IMR-90 (cell line): ENCODE measurements at regions not wholly inside any gene's neighbourhood (a gene's known extent, or its start where the extent isn't known, plus 50 kb on each side); places are given as distances from the start of the nearest gene placed in this dataset.

Experiments
- ATAC-seq: fragments of 200-7000 bp; cut with Tn5 transposase; 2 replicates; pipeline ENCODE4 v1.9.1; 2020; ENCODE audit warnings: low read depth, mild to moderate bottlenecking, moderate library complexity
- BruUV-seq: library from RNA; stranded (reverse); fragments of 400-500 nt; replicated peaks from 2 replicates; lab custom pipeline; 2021; lab: Mats Ljungman, UMichigan
- CTCF ChIA-PET: fragments of 300-600 bp; formaldehyde crosslinking; extraction: SDS; loops from one replicate; lab custom pipeline; 2021; ENCODE audit warnings: antibody characterized with exemption; lab: Yijun Ruan, JAX
- POLR2A ChIA-PET: fragments of 300-600 bp; sonication (Branson Sonifier 250); formaldehyde crosslinking; loops from one replicate; lab custom pipeline; 2022; ENCODE audit warnings: antibody characterized with exemption; ENCODE audit not compliant: unreplicated experiment; lab: Charles Lee
- DNase-seq: peaks from one replicate; pipeline ENCODE4 v3.0.0; 2013
- H2AFZ ChIP-seq: replicated peaks from 2 replicates; pipeline ENCODE3; 2013; ENCODE audit warnings: low read length, mild to moderate bottlenecking; ENCODE audit not compliant: poor library complexity
- H2AK5ac ChIP-seq: 2 replicates; pipeline ENCODE4 v1.6.1; 2013; ENCODE audit warnings: low read depth, low read length, inconsistent platforms
- H2AK9ac ChIP-seq: replicated peaks from 2 replicates; pipeline ENCODE3; 2013; ENCODE audit warnings: mild to moderate bottlenecking, low read depth, low read length, moderate library complexity; ENCODE audit not compliant: poor library complexity
- H2BK120ac ChIP-seq: 2 replicates; pipeline ENCODE4 v1.6.1; 2013; ENCODE audit warnings: low read depth, low read length, inconsistent platforms
- H2BK15ac ChIP-seq: 3 replicates; pipeline ENCODE4 v1.6.1; 2013; ENCODE audit warnings: low read depth, low read length, inconsistent platforms
- H2BK20ac ChIP-seq: 2 replicates; pipeline ENCODE4 v1.6.1; 2013; ENCODE audit warnings: low read depth, mild to moderate bottlenecking, inconsistent platforms, low read length, moderate library complexity
- H2BK5ac ChIP-seq: 2 replicates; pipeline ENCODE4 v1.6.1; 2013; ENCODE audit warnings: mild to moderate bottlenecking, low read depth, low read length, inconsistent platforms; ENCODE audit not compliant: poor library complexity, severe bottlenecking
- H3K14ac ChIP-seq: replicated peaks from 2 replicates; pipeline ENCODE4 v1.6.1; 2013; ENCODE audit warnings: low read depth, low read length, inconsistent platforms
- H3K18ac ChIP-seq: 2 replicates; pipeline ENCODE4 v1.6.1; 2013; ENCODE audit warnings: low read depth, low read length, control low read depth
- H3K23ac ChIP-seq: 2 replicates; pipeline ENCODE4 v1.6.1; 2013; ENCODE audit warnings: low read depth, low read length, inconsistent platforms
- H3K27ac ChIP-seq: 2 replicates; pipeline ENCODE4 v1.5.1; 2013; ENCODE audit warnings: mild to moderate bottlenecking, control low read depth, low read length; ENCODE audit not compliant: insufficient read depth
- H3K27me3 ChIP-seq: 2 replicates; pipeline ENCODE4 v1.6.1; 2013; ENCODE audit warnings: low read length; ENCODE audit not compliant: control insufficient read depth, insufficient read depth
- H3K36me3 ChIP-seq: 2 replicates; pipeline ENCODE4 v1.6.1; 2013; ENCODE audit warnings: low read length, mixed read lengths; ENCODE audit not compliant: control insufficient read depth, insufficient read depth
- H3K4ac ChIP-seq: 2 replicates; pipeline ENCODE4 v1.6.1; 2013; ENCODE audit warnings: low read depth, low read length, inconsistent platforms
- H3K4me1 ChIP-seq: 2 replicates; pipeline ENCODE4 v1.6.1; 2013; ENCODE audit warnings: low read length, mixed read lengths; ENCODE audit not compliant: control insufficient read depth, insufficient read depth
- H3K4me2 ChIP-seq: 2 replicates; pipeline ENCODE4 v1.6.1; 2013; ENCODE audit warnings: low read depth, mild to moderate bottlenecking, control low read depth, low read length, moderate library complexity
- H3K4me3 ChIP-seq: 2 replicates; pipeline ENCODE4 v1.5.1; 2013; ENCODE audit warnings: low read depth, mild to moderate bottlenecking, control low read depth, low read length, moderate library complexity; ENCODE audit not compliant: insufficient read depth
- H3K56ac ChIP-seq: 2 replicates; pipeline ENCODE4 v1.6.1; 2013; ENCODE audit warnings: low read length, inconsistent platforms; ENCODE audit not compliant: insufficient read depth; ENCODE audit errors: extremely low read depth
- H3K79me1 ChIP-seq, 2 experiments: 2 replicates each; pipeline ENCODE4 v1.6.1; 2013; ENCODE audit warnings: low read length in 2 of 2, inconsistent platforms in 1 of 2, low read depth in 1 of 2
- H3K9ac ChIP-seq: 2 replicates; pipeline ENCODE4 v1.6.1; 2013; ENCODE audit warnings: low read depth, low read length, control low read depth
- H3K9me1 ChIP-seq: 2 replicates; pipeline ENCODE4 v1.6.1; 2013; ENCODE audit warnings: low read length, inconsistent platforms; ENCODE audit not compliant: insufficient read depth
- H3K9me3 ChIP-seq: 2 replicates; pipeline ENCODE4 v1.6.1; 2013; ENCODE audit warnings: low read length; ENCODE audit not compliant: control insufficient read depth, insufficient read depth
- H4K20me1 ChIP-seq: 2 replicates; pipeline ENCODE4 v1.6.1; 2013; ENCODE audit warnings: low read length, inconsistent platforms; ENCODE audit not compliant: insufficient read depth
- H4K5ac ChIP-seq: 2 replicates; pipeline ENCODE4 v1.6.1; 2013; ENCODE audit warnings: mild to moderate bottlenecking, low read depth, low read length, control low read depth
- H4K8ac ChIP-seq, 2 experiments: 2 replicates each; pipeline ENCODE4 v1.6.1; 2013; ENCODE audit warnings: low read depth in 2 of 2, low read length in 2 of 2, control low read depth in 1 of 2, inconsistent platforms in 1 of 2
- H4K91ac ChIP-seq: 2 replicates; pipeline ENCODE4 v1.6.1; 2013; ENCODE audit warnings: low read depth, low read length, inconsistent platforms; ENCODE audit not compliant: insufficient read depth
- BHLHE40 ChIP-seq: fragments of 150-350 bp; IDR thresholded peaks from 2 replicates; pipeline ENCODE4 v1.6.1; 2016; ENCODE audit warnings: mild to moderate bottlenecking, low read depth, low read length
- NFE2L2 ChIP-seq: fragments of 150-350 bp; IDR thresholded peaks from 2 replicates; pipeline ENCODE4 v1.6.1; 2016; ENCODE audit warnings: low read depth, mild to moderate bottlenecking, low read length
- SMC3 ChIP-seq: fragments of 150-350 bp; IDR thresholded peaks from 2 replicates; pipeline ENCODE4 v1.6.1; 2016; ENCODE audit warnings: low read depth, mild to moderate bottlenecking, antibody characterized with exemption, low read length, moderate library complexity
- dilution Hi-C: fragments of 300-500 bp; cut with HindIII; formaldehyde crosslinking; loops from one replicate; pipeline ENCODE4 v1.14.3; 2018; ENCODE audit warnings: low sequenced_read_pairs; ENCODE audit not compliant: unreplicated experiment
- in situ Hi-C: fragments of 300-500 bp; cut with MboI; formaldehyde crosslinking; loops from 3 replicates; pipeline ENCODE4 v1.14.3; 2019; ENCODE audit warnings: low sequenced_read_pairs, inconsistent platforms, mixed read lengths
- intact Hi-C: fragments of 100-400 bp; cut with micrococcal nuclease; formaldehyde crosslinking; loops from 2 replicates; pipeline ENCODE4 v1.10.0; 2022
- TF ChIP-seq, protein P1 (sequence below): fragments of 150-350 bp; IDR thresholded peaks from 2 replicates; pipeline ENCODE4 v1.6.1; 2017; ENCODE audit warnings: mild to moderate bottlenecking, antibody characterized with exemption, low read length, low read depth

- H3K56ac ChIP-seq: no peak overlapping the region
- TF ChIP-seq BHLHE40 (no peak), NFE2L2 (no peak), SMC3 (no peak)
- TF ChIP-seq, protein P1, sequence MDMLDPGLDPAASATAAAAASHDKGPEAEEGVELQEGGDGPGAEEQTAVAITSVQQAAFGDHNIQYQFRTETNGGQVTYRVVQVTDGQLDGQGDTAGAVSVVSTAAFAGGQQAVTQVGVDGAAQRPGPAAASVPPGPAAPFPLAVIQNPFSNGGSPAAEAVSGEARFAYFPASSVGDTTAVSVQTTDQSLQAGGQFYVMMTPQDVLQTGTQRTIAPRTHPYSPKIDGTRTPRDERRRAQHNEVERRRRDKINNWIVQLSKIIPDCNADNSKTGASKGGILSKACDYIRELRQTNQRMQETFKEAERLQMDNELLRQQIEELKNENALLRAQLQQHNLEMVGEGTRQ: no peak
- in situ Hi-C loops: no loop called here
- DNase-seq: no peak
- BruUV-seq: no TSS peak
- no peaks in the 10 kb centered on the region for H3K9me3 ChIP-seq
- no peak overlapping the region for H3K4ac ChIP-seq
- H3K9ac ChIP-seq: no peak overlapping the region
- CTCF ChIA-PET: no interaction called here
- no peak overlapping the region for H2AFZ ChIP-seq
- no peaks in the 10 kb centered on the region for H3K36me3 ChIP-seq
- H4K20me1 ChIP-seq: no peaks in the 10 kb centered on the region
- H4K91ac ChIP-seq: no peak overlapping the region
- no peak overlapping the region for H2BK15ac ChIP-seq
- no peaks in the 10 kb centered on the region for H3K9me1 ChIP-seq
- no peaks in the 10 kb centered on the region for H3K4me1 ChIP-seq
- intact Hi-C loops: no loop called here
- H2BK5ac ChIP-seq: no peak overlapping the region
- no peak overlapping the region for H2AK5ac ChIP-seq
- no peaks in the 10 kb centered on the region for H3K27me3 ChIP-seq
- H3K4me2 ChIP-seq: no peak overlapping the region
- H3K4me3 ChIP-seq: no peak overlapping the region
- no peak overlapping the region for H3K23ac ChIP-seq
- H2BK120ac ChIP-seq: no peak overlapping the region
- H2AK9ac ChIP-seq: no peak overlapping the region
- H4K8ac ChIP-seq: no peak overlapping the region
- dilution Hi-C loops: no loop called here
- H3K14ac ChIP-seq: no peak overlapping the region
- H3K79me1 ChIP-seq: no peaks in the 10 kb centered on the region
- H4K5ac ChIP-seq: no peak overlapping the region
- H2BK20ac ChIP-seq: no peak overlapping the region
- H3K27ac ChIP-seq: no peak overlapping the region
- POLR2A ChIA-PET: no interaction called here
- ATAC-seq: no peak
- H3K18ac ChIP-seq: no peak overlapping the region
Measured at GRCh38 chr5:74148321-74148720, 492.2 kb downstream of the ENC1 start.
